ENCODE measurements at regions not wholly inside any gene's neighbourhood (a gene's known extent, or its start where the extent isn't known, plus 50 kb on each side); places are given as distances from the start of the nearest gene placed in this dataset.
"Not testable (repeated sequence)": the region's sequence is repeated elsewhere in the genome, so short reads cannot be mapped to it uniquely, and the experiment has no call there.

DNA sequence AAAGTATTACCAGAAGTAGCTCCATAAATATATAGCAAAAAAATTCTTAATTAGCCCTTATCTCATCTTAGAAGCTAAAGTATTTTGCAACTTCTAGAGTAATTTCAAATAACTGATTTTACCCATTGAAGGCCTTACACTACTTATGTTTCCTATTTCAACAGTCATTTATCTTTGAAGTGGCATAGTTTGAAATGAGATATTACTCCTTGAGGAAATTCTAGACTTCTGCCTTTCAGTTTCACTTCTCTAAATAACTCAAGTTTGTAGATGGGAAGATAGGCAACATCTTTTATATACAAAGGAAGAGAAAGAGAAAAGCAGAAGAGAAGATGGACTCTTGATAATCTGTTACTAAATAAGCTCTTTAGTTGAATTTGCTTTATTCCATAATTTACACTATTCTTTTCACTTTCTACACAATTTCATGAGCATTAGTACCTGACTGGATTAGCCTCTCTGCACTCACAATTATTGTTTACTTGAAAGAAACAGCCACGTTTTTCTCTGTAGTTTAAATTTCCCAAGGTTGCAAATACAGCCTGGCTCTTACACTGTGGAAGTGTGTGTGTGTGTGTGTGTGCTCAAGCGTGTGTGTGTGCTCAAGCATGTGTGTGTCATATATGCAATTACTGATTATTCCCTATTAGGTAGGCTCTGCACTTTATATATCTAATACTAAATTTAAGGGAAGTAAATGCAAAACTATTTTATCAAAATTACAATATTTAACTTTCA lies 60.6 kb upstream of the EMB start:
- POLR2A ChIA-PET, result interaction anchor here (0.6 to 0.7 kb wide), 2 partner anchors 61 to 138 kb away, joined by 3 to 4 read pairs; no protein-coding TSS in a partner anchor
- DNase-seq (peak in 2 of 10 donors; percentile 8 to 11), ATAC-seq (peak in 1 of 2 donors; percentile 53)
- peaks cover 3 to 18% (median 14%) of the 10 kb centered on the region in 4 donors for H3K4me1 Mint-ChIP-seq
- peaks cover 0 to 4% (median 0%) of the 10 kb centered on the region in 3 donors for H3K36me3 Mint-ChIP-seq
- H3K27me3 Mint-ChIP-seq, result no peaks in the 10 kb centered on the region
- H3K27ac Mint-ChIP-seq, result peak overlapping the region in 8 of 10 donors; percentile 9 to 85 (median 65)
- peaks cover 0 to 26% (median 6%) of the 10 kb centered on the region in 9 donors for H3K9me3 Mint-ChIP-seq
- peak overlapping the region in 9 of 10 donors; percentile 4 to 71 (median 55) for H3K4me3 Mint-ChIP-seq

GRCh38 chr5:50513028-50513457 lies 72.0 kb upstream of the EMB start:
- H3K9me3 Mint-ChIP-seq, result peaks cover 0 to 21% (median 3%) of the 10 kb centered on the region in 9 donors
- not testable (repeated sequence) for H3K27me3 Mint-ChIP-seq, H3K4me3 Mint-ChIP-seq, H3K36me3 Mint-ChIP-seq, ATAC-seq
- peaks cover 5 to 12% (median 8%) of the 10 kb centered on the region in 4 donors for H3K4me1 Mint-ChIP-seq
- peak in 3 of 10 donors; percentile 28 to 40 (median 36) for DNase-seq
- H3K27ac Mint-ChIP-seq, result peak overlapping the region in 1 of 10 donors; percentile 19
- POLR2A ChIA-PET, result interaction anchor here (1.2 to 1.5 kb wide), 2 partner anchors 73 kb away, joined by 5 to 7 read pairs; partner anchors contain the start of gene EMB

DNA sequence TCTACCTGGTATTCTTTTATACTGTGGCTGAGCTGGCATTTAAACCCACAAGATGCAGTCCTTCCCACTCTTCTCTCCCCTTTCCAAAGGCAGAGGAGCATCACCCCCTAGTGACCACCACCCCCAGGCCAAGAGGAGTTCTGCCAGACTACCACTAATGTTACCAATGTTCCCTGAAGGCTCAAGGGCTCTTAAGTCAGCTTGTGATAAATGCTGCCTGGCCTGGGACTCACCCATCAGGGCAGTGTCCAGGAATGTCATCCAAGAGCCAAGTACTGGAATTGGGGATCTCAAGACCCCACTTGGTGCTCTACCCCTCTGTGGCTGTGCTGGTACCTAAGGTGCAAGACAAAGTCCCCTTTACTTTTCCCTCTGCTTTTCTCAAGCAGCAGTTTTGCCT lies 80.0 kb upstream of the EMB start:
- Mint-ChIP-seq H3K36me3 (peaks cover 0 to 11% (median 0%) of the 10 kb centered on the region in 3 donors), H3K4me1 (peaks cover 5 to 16% (median 7%) of the 10 kb centered on the region in 4 donors), H3K9me3 (peaks cover 3 to 24% (median 11%) of the 10 kb centered on the region in 9 donors), H3K27ac (peak overlapping the region in 2 of 10 donors; percentile 22 to 69)
- H3K4me3 Mint-ChIP-seq, H3K27me3 Mint-ChIP-seq, DNase-seq, POLR2A ChIA-PET, ATAC-seq: not testable (repeated sequence)

DNA sequence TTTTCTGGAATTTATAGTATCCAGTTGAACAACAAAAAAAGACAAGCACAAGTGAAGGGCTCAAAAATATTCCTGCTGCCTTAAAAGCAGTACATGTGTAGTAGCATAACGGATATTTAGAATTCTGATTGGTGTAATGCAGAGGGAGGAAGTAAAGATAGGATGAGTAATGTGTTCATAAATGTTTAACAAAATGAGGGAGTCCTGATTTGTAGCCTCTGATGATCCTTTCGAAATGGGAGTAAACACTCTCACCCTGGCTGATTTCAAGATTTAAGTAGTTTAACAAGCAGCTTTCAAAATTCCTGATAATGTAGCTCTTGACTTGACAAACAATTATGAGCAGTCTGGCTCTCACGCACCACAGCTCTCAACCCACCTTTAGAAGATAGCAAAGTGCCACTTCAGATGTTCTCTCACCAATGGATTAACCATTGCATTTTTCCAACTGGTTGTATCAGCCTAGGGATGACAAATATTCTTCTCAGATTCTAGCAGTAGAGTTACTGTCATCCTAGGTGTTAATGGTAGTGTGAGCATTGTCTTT lies 86.5 kb upstream of the EMB start:
- H3K4me3 Mint-ChIP-seq, H3K27ac Mint-ChIP-seq, POLR2A ChIA-PET, H3K36me3 Mint-ChIP-seq, H3K9me3 Mint-ChIP-seq, H3K27me3 Mint-ChIP-seq, ATAC-seq, DNase-seq: not testable (repeated sequence)
- H3K4me1 Mint-ChIP-seq, result peaks cover 4 to 22% (median 6%) of the 10 kb centered on the region in 4 donors

- no peak for DNase-seq
- POLR2A ChIA-PET, result no interaction called here
- Mint-ChIP-seq H3K4me1 (peaks cover 3 to 14% (median 5%) of the 10 kb centered on the region in 4 donors), H3K27me3 (no peaks in the 10 kb centered on the region), H3K36me3 (peaks cover 0 to 11% (median 0%) of the 10 kb centered on the region in 3 donors), H3K27ac (no peak overlapping the region), H3K4me3 (no peak overlapping the region), H3K9me3 (peaks cover 0 to 16% (median 5%) of the 10 kb centered on the region in 9 donors)
- ATAC-seq, result no peak
Observed at GRCh38 chr5:50535393-50535792, 94.3 kb upstream of the EMB start.

DNA sequence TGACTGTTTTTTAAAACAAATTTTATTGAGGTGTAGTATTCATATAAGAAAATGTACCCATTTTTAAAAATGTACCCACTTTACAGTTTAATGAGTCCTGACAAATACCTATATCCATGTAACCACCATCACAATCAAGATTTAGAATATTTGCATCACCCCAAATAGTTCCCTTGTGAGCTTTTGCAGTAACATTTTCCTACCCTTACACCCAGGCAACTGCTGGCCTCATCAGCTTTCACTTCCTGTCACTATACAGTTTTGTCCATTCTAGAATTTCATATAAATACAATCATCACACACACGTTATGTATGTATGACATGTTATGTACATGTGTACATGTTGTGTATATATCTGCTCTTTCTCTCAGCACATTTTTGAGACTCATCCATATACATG lies 96.4 kb upstream of the EMB start:
- H3K27ac Mint-ChIP-seq, H3K27me3 Mint-ChIP-seq, POLR2A ChIA-PET, ATAC-seq, DNase-seq, H3K4me1 Mint-ChIP-seq, H3K4me3 Mint-ChIP-seq: not testable (repeated sequence)
- Mint-ChIP-seq H3K36me3 (peaks cover 2 to 11% (median 6%) of the 10 kb centered on the region in 3 donors), H3K9me3 (peaks cover 0 to 24% (median 9%) of the 10 kb centered on the region in 9 donors)

DNA sequence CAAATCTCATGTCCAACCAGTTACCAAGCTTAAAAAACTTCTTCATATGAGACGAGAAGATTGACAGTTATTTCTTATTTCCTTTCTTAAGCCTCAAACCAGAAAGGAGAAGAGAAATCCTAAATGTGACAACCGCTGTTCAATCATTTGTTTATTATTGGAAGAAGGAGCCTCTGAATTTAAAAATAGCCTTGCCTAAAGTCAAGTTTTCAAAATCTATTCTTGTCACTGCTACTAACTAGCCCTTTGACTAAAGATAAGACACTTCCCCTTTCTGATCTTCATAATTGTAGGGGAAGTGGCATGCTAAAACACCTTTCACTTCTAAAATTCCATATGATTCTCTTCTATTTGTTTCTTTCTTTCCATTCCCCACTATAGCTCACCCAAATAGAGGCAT lies 106.2 kb upstream of the EMB start:
- H3K4me1 Mint-ChIP-seq, result peaks cover 6 to 21% (median 11%) of the 10 kb centered on the region in 4 donors
- H3K36me3 Mint-ChIP-seq, result peaks cover 0 to 13% (median 2%) of the 10 kb centered on the region in 3 donors
- no peak overlapping the region for H3K4me3 Mint-ChIP-seq
- H3K27ac Mint-ChIP-seq, result peak overlapping the region in 3 of 10 donors; percentile 20 to 52 (median 23)
- POLR2A ChIA-PET, result no interaction called here
- no peaks in the 10 kb centered on the region for H3K27me3 Mint-ChIP-seq
- ATAC-seq, result no peak
- DNase-seq, result no peak
- H3K9me3 Mint-ChIP-seq, result peaks cover 0 to 19% (median 4%) of the 10 kb centered on the region in 9 donors

- POLR2A ChIA-PET, result no interaction called here
- H3K36me3 Mint-ChIP-seq, result peaks cover 0 to under 1% (median 0%) of the 10 kb centered on the region in 3 donors
- ATAC-seq, result no peak
- H3K9me3 Mint-ChIP-seq, result peaks cover 0 to 3% (median 0%) of the 10 kb centered on the region in 9 donors
- H3K4me3 Mint-ChIP-seq, result no peak overlapping the region
- no peak for DNase-seq
- peaks cover 11 to 37% (median 33%) of the 10 kb centered on the region in 4 donors for H3K4me1 Mint-ChIP-seq
- no peaks in the 10 kb centered on the region for H3K27me3 Mint-ChIP-seq
- no peak overlapping the region for H3K27ac Mint-ChIP-seq
Observed at GRCh38 chr5:50550267-50550666, 109.2 kb upstream of the EMB start.

GRCh38 chr5:50550993-50551392 lies 109.9 kb upstream of the EMB start:
- POLR2A ChIA-PET, result no interaction called here

GRCh38 chr5:50553560-50553984 lies 112.5 kb upstream of the EMB start:
- no peak for DNase-seq
- Mint-ChIP-seq H3K27ac (peak overlapping the region in 7 of 10 donors; percentile 6 to 78 (median 49)), H3K27me3 (no peaks in the 10 kb centered on the region), H3K4me1 (peaks cover 11 to 42% (median 27%) of the 10 kb centered on the region in 4 donors), H3K36me3 (no peaks in the 10 kb centered on the region), H3K4me3 (peak overlapping the region in 4 of 10 donors; percentile 22 to 49 (median 35)), H3K9me3 (no peaks in the 10 kb centered on the region)
- no peak for ATAC-seq
- POLR2A ChIA-PET, result no interaction called here

More at GRCh38 chr5:50550993-50551392, 109.9 kb upstream of the EMB start:
- peaks cover 0 to 1% (median 0%) of the 10 kb centered on the region in 9 donors for H3K9me3 Mint-ChIP-seq
- DNase-seq (no peak), ATAC-seq (no peak)
- no peaks in the 10 kb centered on the region for H3K36me3 Mint-ChIP-seq
- no peak overlapping the region for H3K4me3 Mint-ChIP-seq
- no peaks in the 10 kb centered on the region for H3K27me3 Mint-ChIP-seq
- no peak overlapping the region for H3K27ac Mint-ChIP-seq
- peaks cover 13 to 38% (median 35%) of the 10 kb centered on the region in 4 donors for H3K4me1 Mint-ChIP-seq

- H3K9me3 Mint-ChIP-seq, H3K36me3 Mint-ChIP-seq, POLR2A ChIA-PET: not testable (repeated sequence)
Observed at GRCh38 chr5:50558640-50559039, 107.8 kb upstream of the PARP8 start.

GRCh38 chr5:50559955-50560354 lies 106.5 kb upstream of the PARP8 start:
- ATAC-seq (no peak), DNase-seq (no peak)
- Mint-ChIP-seq H3K27ac (no peak overlapping the region), H3K4me3 (no peak overlapping the region), H3K9me3 (no peaks in the 10 kb centered on the region), H3K36me3 (no peaks in the 10 kb centered on the region), H3K4me1 (peaks cover 13 to 38% (median 28%) of the 10 kb centered on the region in 4 donors), H3K27me3 (no peaks in the 10 kb centered on the region)
- POLR2A ChIA-PET, result no interaction called here

More at GRCh38 chr5:50558640-50559039, 107.8 kb upstream of the PARP8 start:
- H3K27me3 Mint-ChIP-seq, H3K4me3 Mint-ChIP-seq, DNase-seq, ATAC-seq, H3K27ac Mint-ChIP-seq: not testable (repeated sequence)
- H3K4me1 Mint-ChIP-seq, result peaks cover 11 to 36% (median 24%) of the 10 kb centered on the region in 4 donors

DNA sequence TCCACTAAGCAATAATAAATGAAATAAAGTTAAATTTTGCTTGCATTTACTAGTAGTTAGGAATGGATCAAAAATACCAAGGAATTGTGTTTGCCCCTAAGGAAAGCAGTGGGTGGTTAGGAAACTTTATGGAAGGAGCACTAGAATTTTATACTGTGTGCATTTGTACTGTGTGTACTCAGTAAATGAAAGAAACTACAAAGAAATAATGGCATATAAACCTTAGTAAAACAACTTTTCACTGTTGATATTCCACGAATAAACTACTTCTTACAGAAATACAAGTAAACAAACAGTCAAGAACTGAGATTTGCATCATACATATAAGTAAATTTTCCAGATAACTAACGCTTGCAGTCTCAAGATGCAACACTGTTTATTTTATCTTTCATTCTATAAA lies 103.7 kb upstream of the PARP8 start:
- H3K36me3 Mint-ChIP-seq, result no peaks in the 10 kb centered on the region
- no peak for DNase-seq
- no peak overlapping the region for H3K27ac Mint-ChIP-seq
- no peak overlapping the region for H3K4me3 Mint-ChIP-seq
- peaks cover 0 to 5% (median 3%) of the 10 kb centered on the region in 9 donors for H3K9me3 Mint-ChIP-seq
- H3K27me3 Mint-ChIP-seq, result no peaks in the 10 kb centered on the region
- ATAC-seq, result no peak
- POLR2A ChIA-PET, result no interaction called here
- H3K4me1 Mint-ChIP-seq, result peaks cover 10 to 43% (median 31%) of the 10 kb centered on the region in 4 donors

All from naive thymus-derived CD8-positive, alpha-beta T cell (primary cell).